Fibroblast of lung (primary cell): ENCODE measurements at regions not wholly inside any gene's neighbourhood (a gene's known extent, or its start where the extent isn't known, plus 50 kb on each side); places are given as distances from the start of the nearest gene placed in this dataset.

ENCODE experiments used
- DNase-seq, 2 donors: peaks; one replicate each; pipeline versions ENCODE4 v3.0.0 to v3.0.0-alpha.2; 2010; ENCODE audit warnings: low read depth in 2 of 2
- H2AFZ ChIP-seq: 2 replicates; pipeline ENCODE4 v1.5.1; 2012; ENCODE audit warnings: low read length, control low read depth, inconsistent platforms
- H3K27ac ChIP-seq: 2 replicates; pipeline ENCODE4 v1.5.1; 2011; ENCODE audit warnings: low read length, control low read depth; ENCODE audit not compliant: insufficient read depth
- H3K27me3 ChIP-seq: 2 replicates; pipeline ENCODE4 v1.5.1; 2011; ENCODE audit warnings: mild to moderate bottlenecking, low read length; ENCODE audit not compliant: control insufficient read depth, insufficient read depth
- H3K36me3 ChIP-seq: 2 replicates; pipeline ENCODE4 v1.5.1; 2011; ENCODE audit warnings: low read length; ENCODE audit not compliant: control insufficient read depth, insufficient read depth
- H3K4me1 ChIP-seq: 2 replicates; pipeline ENCODE4 v1.5.1; 2011; ENCODE audit warnings: low read length; ENCODE audit not compliant: control insufficient read depth, insufficient read depth; ENCODE audit errors: extremely low read depth
- H3K4me2 ChIP-seq: 2 replicates; pipeline ENCODE4 v1.5.1; 2011; ENCODE audit warnings: low read length, control low read depth; ENCODE audit not compliant: insufficient read depth; ENCODE audit errors: extremely low read depth
- H3K4me3 ChIP-seq, 4 experiments: fragments of 200-600 bp in 1 of 4; sonication (generic) in 1 of 4; replicated peaks in 1 of 4; 2 replicates each; pipeline ENCODE4 v1.5.1; 2011 to 2016; ENCODE audit warnings: low read length in 4 of 4, low read depth in 3 of 4, mild to moderate bottlenecking in 3 of 4, control low read depth in 2 of 4, inconsistent platforms in 1 of 4, mixed read lengths in 1 of 4; ENCODE audit not compliant: insufficient read depth in 1 of 4; ENCODE audit errors: control extremely low read depth in 1 of 4
- H3K79me2 ChIP-seq: 2 replicates; pipeline ENCODE4 v1.5.1; 2012; ENCODE audit warnings: mild to moderate bottlenecking, low read length, inconsistent platforms; ENCODE audit not compliant: control insufficient read depth, insufficient read depth
- H3K9ac ChIP-seq: 2 replicates; pipeline ENCODE4 v1.5.1; 2011; ENCODE audit warnings: mild to moderate bottlenecking, low read length, control low read depth; ENCODE audit not compliant: insufficient read depth
- H3K9me3 ChIP-seq: 2 replicates; pipeline ENCODE4 v1.5.1; 2012; ENCODE audit warnings: low read depth, low read length; ENCODE audit not compliant: control insufficient read depth, insufficient read depth
- H4K20me1 ChIP-seq: 2 replicates; pipeline ENCODE4 v1.5.1; 2011; ENCODE audit warnings: low read length; ENCODE audit not compliant: control insufficient read depth, insufficient read depth; ENCODE audit errors: extremely low read depth
- CTCF ChIP-seq, 2 donors: IDR thresholded peaks in 1 of 2; conservative IDR thresholded peaks in 1 of 2; 1 replicate in 1 of 2; 2 replicates in 1 of 2; pipeline ENCODE4 v1.5.1; 2011 to 2012; ENCODE audit warnings: low read length in 2 of 2, control low read depth in 1 of 2, inconsistent platforms in 1 of 2, low read depth in 1 of 2, mild to moderate bottlenecking in 1 of 2
- EZH2 ChIP-seq: IDR thresholded peaks from 2 replicates; pipeline ENCODE4 v1.5.1; 2012; ENCODE audit warnings: low read length, control low read depth, mild to moderate bottlenecking; ENCODE audit errors: missing control alignments

GRCh38 chr12:127119600-127120140 is 1147.3 kb upstream of the TMEM132C start:
- no peaks in the 10 kb centered on the region for H3K36me3 ChIP-seq
- H3K4me1 ChIP-seq = no peaks in the 10 kb centered on the region
- H3K9me3 ChIP-seq = no peaks in the 10 kb centered on the region
- H3K4me3 ChIP-seq = no peak overlapping the region
- H3K27me3 ChIP-seq = no peaks in the 10 kb centered on the region
- H3K4me2 ChIP-seq = no peak overlapping the region
- TF ChIP-seq CTCF (conservative IDR thresholded peaks at IDR 0.05 in 1 of 2, IDR thresholded peaks at IDR 0.05 in 1 of 2; ENCODE audit: low read depth in 1 of 2, low read length in 2 of 2) (no peak), EZH2 (no peak)
- no peak for DNase-seq
- H3K9ac ChIP-seq = no peak overlapping the region
- H3K27ac ChIP-seq = no peak overlapping the region
- no peaks in the 10 kb centered on the region for H4K20me1 ChIP-seq
- no peaks in the 10 kb centered on the region for H3K79me2 ChIP-seq
- no peak overlapping the region for H2AFZ ChIP-seq

GRCh38 chr12:127120851-127121250 is 1146.1 kb upstream of the TMEM132C start:
- H3K4me2 ChIP-seq = no peak overlapping the region
- TF ChIP-seq CTCF (conservative IDR thresholded peaks at IDR 0.05 in 1 of 2, IDR thresholded peaks at IDR 0.05 in 1 of 2; ENCODE audit: low read depth in 1 of 2, low read length in 2 of 2) = no peak
- TF ChIP-seq EZH2 = no peak
- no peaks in the 10 kb centered on the region for H3K36me3 ChIP-seq
- no peak overlapping the region for H3K27ac ChIP-seq
- no peaks in the 10 kb centered on the region for H3K79me2 ChIP-seq
- no peaks in the 10 kb centered on the region for H3K4me1 ChIP-seq
- H3K4me3 ChIP-seq = no peak overlapping the region
- H2AFZ ChIP-seq = no peak overlapping the region
- H3K9ac ChIP-seq = no peak overlapping the region
- H3K9me3 ChIP-seq = no peaks in the 10 kb centered on the region
- no peaks in the 10 kb centered on the region for H3K27me3 ChIP-seq
- DNase-seq = no peak
- no peaks in the 10 kb centered on the region for H4K20me1 ChIP-seq

GRCh38 chr12:127121494-127122084 is 1145.4 kb upstream of the TMEM132C start:
- Histone ChIP-seq H3K4me2 (no peak overlapping the region), H3K4me3 (no peak overlapping the region)
- TF ChIP-seq CTCF (conservative IDR thresholded peaks at IDR 0.05 in 1 of 2, IDR thresholded peaks at IDR 0.05 in 1 of 2; ENCODE audit: low read depth in 1 of 2, low read length in 2 of 2) = no peak
- TF ChIP-seq EZH2 = no peak

More at GRCh38 chr12:127121494-127122084, 1145.4 kb upstream of the TMEM132C start:
- Histone ChIP-seq H3K36me3 (no peaks in the 10 kb centered on the region), H3K4me1 (no peaks in the 10 kb centered on the region), H2AFZ (no peak overlapping the region), H3K27me3 (no peaks in the 10 kb centered on the region), H3K9me3 (no peaks in the 10 kb centered on the region), H3K79me2 (no peaks in the 10 kb centered on the region), H3K9ac (no peak overlapping the region), H3K27ac (no peak overlapping the region), H4K20me1 (no peaks in the 10 kb centered on the region)
- no peak for DNase-seq
